NCI-H2227 (cell line): ENCODE measurements at regions not wholly inside any gene's neighbourhood (a gene's known extent, or its start where the extent isn't known, plus 50 kb on each side); places are given as distances from the start of the nearest gene placed in this dataset.

Experiments
- DNase-seq: peaks from one replicate; lab custom pipeline; 2025; ENCODE audit not compliant: unreplicated experiment; lab: John Stamatoyannopoulos, UW

- no peak for DNase-seq
Measured at GRCh38 chr1:8091691-8092090, 65.6 kb upstream of the ERRFI1 start.

- no peak for DNase-seq
Measured at GRCh38 chr1:8090241-8090702, 64.2 kb upstream of the ERRFI1 start.

- no peak for DNase-seq
Measured at GRCh38 chr1:8089535-8090228, 63.6 kb upstream of the ERRFI1 start.

- DNase-seq = no peak
Measured at GRCh38 chr1:8086055-8086454, 59.9 kb upstream of the ERRFI1 start.

- DNase-seq = no peak
Measured at GRCh38 chr1:8084913-8085312, 58.8 kb upstream of the ERRFI1 start.

GRCh38 chr1:8083739-8084484, 57.8 kb upstream of the ERRFI1 start:
- no peak for DNase-seq

GRCh38 chr1:8082945-8083344, 56.8 kb upstream of the ERRFI1 start:
- no peak for DNase-seq

- DNase-seq = no peak
Measured at GRCh38 chr1:8078176-8078671, 52.1 kb upstream of the ERRFI1 start.

GRCh38 chr1:8077602-8078001, 51.5 kb upstream of the ERRFI1 start:
- no peak for DNase-seq

GRCh38 chr1:8077120-8077573, 51.0 kb upstream of the ERRFI1 start:
- peak; percentile 40 for DNase-seq

- no peak for DNase-seq
Measured at GRCh38 chr1:8076176-8076575, 50.1 kb upstream of the ERRFI1 start.
